H1 (cell line): ENCODE measurements at regions not wholly inside any gene's neighbourhood (a gene's known extent, or its start where the extent isn't known, plus 50 kb on each side); places are given as distances from the start of the nearest gene placed in this dataset.
A peak's percentile ranks its signal among the peaks of the same experiment; 100 is the strongest.

ENCODE experiments used
- CTCF ChIA-PET: fragments of 300-600 bp; sonication (Branson Sonifier 250); formaldehyde crosslinking; loops from one replicate; lab custom pipeline; 2021; ENCODE audit not compliant: partially characterized antibody; lab: Charles Lee
- POLR2A ChIA-PET: fragments of 300-600 bp; sonication (Branson Sonifier 250); formaldehyde crosslinking; loops from one replicate; lab custom pipeline; 2021; ENCODE audit warnings: inconsistent platforms; ENCODE audit not compliant: partially characterized antibody; lab: Charles Lee
- DNase-seq, 2 experiments: peaks; one replicate each; pipeline versions ENCODE4 v3.0.0 to v3.0.0-alpha.2; 2010 to 2022; ENCODE audit warnings: low spot score in 2 of 2, low read depth in 1 of 2, mixed read lengths in 1 of 2
- FAIRE-seq: peaks from 2 replicates; lab custom pipeline; 2011; peaks lifted over from hg19 to GRCh38; lab: Jason Lieb, UNC
- H2AFZ ChIP-seq: 2 replicates; pipeline ENCODE4 v1.8.1; 2012; ENCODE audit warnings: low read length, inconsistent platforms
- H2AK5ac ChIP-seq: 2 replicates; pipeline ENCODE4 v1.6.1; 2013; ENCODE audit warnings: low read depth, low read length
- H2BK120ac ChIP-seq: replicated peaks from 2 replicates; pipeline ENCODE3; 2013; ENCODE audit warnings: low read depth, low read length, inconsistent platforms
- H2BK12ac ChIP-seq: 2 replicates; pipeline ENCODE4 v1.6.1; 2013; ENCODE audit warnings: low read depth, low read length
- H2BK15ac ChIP-seq: 2 replicates; pipeline ENCODE4 v1.6.1; 2013; ENCODE audit warnings: low read length
- H2BK20ac ChIP-seq: 2 replicates; pipeline ENCODE4 v1.6.1; 2013; ENCODE audit warnings: low read length
- H2BK5ac ChIP-seq: 2 replicates; pipeline ENCODE4 v1.6.1; 2013; ENCODE audit warnings: low read depth, low read length
- H3K14ac ChIP-seq: 2 replicates; pipeline ENCODE4 v1.6.1; 2013; ENCODE audit warnings: inconsistent platforms; ENCODE audit not compliant: insufficient read length
- H3K18ac ChIP-seq: 2 replicates; pipeline ENCODE4 v1.6.1; 2013; ENCODE audit warnings: low read length; ENCODE audit errors: extremely low read depth
- H3K23ac ChIP-seq: 2 replicates; pipeline ENCODE4 v1.6.1; 2013; ENCODE audit warnings: inconsistent platforms; ENCODE audit not compliant: insufficient read length
- H3K23me2 ChIP-seq: 2 replicates; pipeline ENCODE4 v1.6.1; 2013; ENCODE audit warnings: low read depth, low read length
- H3K27ac ChIP-seq: 2 replicates; pipeline ENCODE4 v1.6.1; 2011; ENCODE audit warnings: low read depth, low read length, inconsistent platforms
- H3K27me3 ChIP-seq, 4 experiments: replicated peaks in 1 of 4; 1 replicate in 1 of 4; 2 replicates in 3 of 4; pipeline versions ENCODE4 v1.6.1 to v1.8.1; 2011 to 2013; ENCODE audit warnings: low read length in 3 of 4, mild to moderate bottlenecking in 3 of 4, inconsistent platforms in 2 of 4, mixed read lengths in 2 of 4, moderate library complexity in 1 of 4; ENCODE audit not compliant: control insufficient read depth in 3 of 4, insufficient read depth in 3 of 4; ENCODE audit errors: extremely low read depth in 1 of 4
- H3K36me3 ChIP-seq, 4 experiments: 2 replicates each; pipeline versions ENCODE4 v1.6.1 to v1.8.1; 2011 to 2013; ENCODE audit warnings: mild to moderate bottlenecking in 4 of 4, low read length in 3 of 4, moderate library complexity in 2 of 4, control low read depth in 1 of 4, inconsistent platforms in 1 of 4; ENCODE audit not compliant: insufficient read depth in 4 of 4, control insufficient read depth in 2 of 4
- H3K4ac ChIP-seq: replicated peaks from 2 replicates; pipeline ENCODE3; 2013; ENCODE audit warnings: low read length, low read depth, mixed read lengths, inconsistent platforms; ENCODE audit not compliant: insufficient read length
- H3K4me1 ChIP-seq, 4 experiments: replicated peaks in 1 of 4; 1 replicate in 1 of 4; 2 replicates in 3 of 4; pipeline versions ENCODE4 v1.6.1 to v1.8.1; 2011 to 2013; ENCODE audit warnings: low read length in 3 of 4, inconsistent platforms in 2 of 4, mixed read lengths in 1 of 4; ENCODE audit not compliant: insufficient read depth in 4 of 4, control insufficient read depth in 3 of 4
- H3K4me2 ChIP-seq, 2 experiments: 2 replicates each; pipeline versions ENCODE4 v1.6.1 to v1.8.1; 2011 to 2013; ENCODE audit warnings: low read depth in 2 of 2, low read length in 2 of 2, control low read depth in 1 of 2, inconsistent platforms in 1 of 2, mild to moderate bottlenecking in 1 of 2; ENCODE audit not compliant: insufficient read depth in 1 of 2
- H3K4me3 ChIP-seq, 4 experiments: fragments of 200-600, 300-600 bp in 1 of 4; sonication (generic), shearing (Covaris generic), sonication (Bioruptor Twin) in 1 of 4; 2 replicates each; pipeline versions ENCODE4 v1.5.1 to v1.8.1; 2011 to 2016; ENCODE audit warnings: low read length in 4 of 4, low read depth in 3 of 4, control low read depth in 2 of 4, inconsistent platforms in 2 of 4, mild to moderate bottlenecking in 2 of 4, mixed read lengths in 1 of 4, moderate library complexity in 1 of 4; ENCODE audit not compliant: insufficient read depth in 2 of 4; ENCODE audit errors: extremely low read depth in 1 of 4
- H3K56ac ChIP-seq: replicated peaks from 2 replicates; pipeline ENCODE3; 2013; ENCODE audit warnings: low read depth, mild to moderate bottlenecking, mixed read lengths, low read length, inconsistent platforms; ENCODE audit not compliant: insufficient read length
- H3K79me1 ChIP-seq: 2 replicates; pipeline ENCODE4 v1.6.1; 2013; ENCODE audit warnings: low read depth, low read length, control low read depth
- H3K79me2 ChIP-seq, 2 experiments: 2 replicates each; pipeline versions ENCODE4 v1.6.1 to v1.8.1; 2012 to 2013; ENCODE audit warnings: low read length in 2 of 2, mild to moderate bottlenecking in 2 of 2, inconsistent platforms in 1 of 2; ENCODE audit not compliant: insufficient read depth in 2 of 2, control insufficient read depth in 1 of 2
- H3K9ac ChIP-seq, 4 experiments: replicated peaks in 1 of 4; 1 replicate in 1 of 4; 2 replicates in 3 of 4; pipeline versions ENCODE4 v1.6.1 to v1.8.1; 2011 to 2013; ENCODE audit warnings: low read depth in 3 of 4, low read length in 3 of 4, control low read depth in 2 of 4, mild to moderate bottlenecking in 2 of 4, moderate library complexity in 2 of 4, inconsistent platforms in 1 of 4; ENCODE audit errors: extremely low read depth in 1 of 4
- H3K9me3 ChIP-seq, 2 experiments: 2 replicates each; pipeline versions ENCODE4 v1.6.1 to v1.8.1; 2012 to 2013; ENCODE audit warnings: mild to moderate bottlenecking in 2 of 2, moderate library complexity in 2 of 2, control low read depth in 1 of 2, inconsistent platforms in 1 of 2, low read depth in 1 of 2, low read length in 1 of 2, mixed read lengths in 1 of 2; ENCODE audit not compliant: insufficient read depth in 2 of 2
- H4K20me1 ChIP-seq, 2 experiments: replicated peaks in 1 of 2; 2 replicates each; pipeline versions ENCODE3 to v1.8.1; 2011 to 2013; ENCODE audit warnings: inconsistent platforms in 2 of 2, low read length in 2 of 2, mild to moderate bottlenecking in 1 of 2; ENCODE audit not compliant: insufficient read depth in 2 of 2, control insufficient read depth in 1 of 2
- H4K5ac ChIP-seq: 2 replicates; pipeline ENCODE4 v1.6.1; 2013; ENCODE audit warnings: low read length, low read depth, mixed read lengths, inconsistent platforms; ENCODE audit not compliant: insufficient read length
- H4K8ac ChIP-seq: 2 replicates; pipeline ENCODE4 v1.8.0; 2013; ENCODE audit warnings: mild to moderate bottlenecking, moderate library complexity, low read length, inconsistent platforms; ENCODE audit not compliant: insufficient read depth; ENCODE audit errors: extremely low read depth
- H4K91ac ChIP-seq: replicated peaks from 2 replicates; pipeline ENCODE3; 2013; ENCODE audit warnings: low read length, mixed read lengths, inconsistent platforms; ENCODE audit not compliant: insufficient read length
- CREB1 ChIP-seq: IDR thresholded peaks from 2 replicates; pipeline ENCODE4 v1.6.1; 2012; ENCODE audit warnings: inconsistent platforms
- EZH2 ChIP-seq: fragments of 200-600 bp; sonication (generic); IDR thresholded peaks from 2 replicates; pipeline ENCODE4 v1.7.1; 2012; ENCODE audit warnings: low read depth, mild to moderate bottlenecking, moderate library complexity, low read length, inconsistent platforms; ENCODE audit not compliant: severe bottlenecking
- GTF2F1 ChIP-seq: IDR thresholded peaks from 2 replicates; pipeline ENCODE4 v1.6.1; 2012; ENCODE audit warnings: low read depth, low read length, improper control_type of control experiment, borderline replicate concordance
- JUND ChIP-seq: IDR thresholded peaks from 2 replicates; pipeline ENCODE4 v1.6.1; 2011; ENCODE audit warnings: mild to moderate bottlenecking, improper control_type of control experiment, low read length
- MAX ChIP-seq: IDR thresholded peaks from 2 replicates; pipeline ENCODE4 v1.6.1; 2012; ENCODE audit warnings: inconsistent platforms
- POLR2AphosphoS5 ChIP-seq: IDR thresholded peaks from 2 replicates; pipeline ENCODE4 v1.6.1; 2011; ENCODE audit warnings: low read depth, low read length
- RFX5 ChIP-seq: IDR thresholded peaks from 2 replicates; pipeline ENCODE4 v1.6.1; 2011; ENCODE audit warnings: low read depth, low read length, improper control_type of control experiment, borderline replicate concordance
- SP1 ChIP-seq: IDR thresholded peaks from 2 replicates; pipeline ENCODE4 v1.6.1; 2011; ENCODE audit warnings: low read depth, low read length
- SRF ChIP-seq: IDR thresholded peaks from 2 replicates; pipeline ENCODE4 v1.6.1; 2011; ENCODE audit warnings: mild to moderate bottlenecking, low read depth, low read length, moderate library complexity
- SUZ12 ChIP-seq: fragments of 200-600 bp; sonication (generic); IDR thresholded peaks from 2 replicates; pipeline ENCODE4 v1.6.1; 2012; ENCODE audit warnings: mild to moderate bottlenecking, inconsistent platforms, low read length, moderate library complexity, mixed read lengths
- TAF1 ChIP-seq: IDR thresholded peaks from 2 replicates; pipeline ENCODE4 v1.6.1; 2011; ENCODE audit warnings: mild to moderate bottlenecking, low read depth, low read length
- TAF7 ChIP-seq: optimal IDR thresholded peaks from 2 replicates; pipeline ENCODE3; 2011; ENCODE audit warnings: low read depth, mild to moderate bottlenecking, inconsistent platforms, low read length, moderate library complexity, borderline replicate concordance
- WGBS, 2 experiments: shearing (Covaris generic) in 1 of 2; methylation state at CpG; one replicate each; pipeline versions ENCODE4 v1.1.6 to v1.1.7; 2013 to 2015; ENCODE audit warnings: low lambda C conversion rate in 2 of 2, mixed read lengths in 2 of 2, inconsistent platforms in 1 of 2, low coverage in 1 of 2, missing lambda C conversion rate in 1 of 2; ENCODE audit not compliant: insufficient replicate concordance in 2 of 2, insufficient coverage in 1 of 2, insufficient read length in 1 of 2; ENCODE audit errors: extremely low coverage in 1 of 2, missing lambda C conversion rate in 1 of 2; 5-methylcytosine and 5-hydroxymethylcytosine counted together
- TF ChIP-seq, protein P1 (sequence below): IDR thresholded peaks from 2 replicates; pipeline ENCODE4 v1.6.1; 2011; ENCODE audit warnings: low read length, improper control_type of control experiment
- TF ChIP-seq, protein P2 (sequence below): IDR thresholded peaks from 2 replicates; pipeline ENCODE4 v1.6.1; 2012; ENCODE audit warnings: inconsistent platforms

DNA sequence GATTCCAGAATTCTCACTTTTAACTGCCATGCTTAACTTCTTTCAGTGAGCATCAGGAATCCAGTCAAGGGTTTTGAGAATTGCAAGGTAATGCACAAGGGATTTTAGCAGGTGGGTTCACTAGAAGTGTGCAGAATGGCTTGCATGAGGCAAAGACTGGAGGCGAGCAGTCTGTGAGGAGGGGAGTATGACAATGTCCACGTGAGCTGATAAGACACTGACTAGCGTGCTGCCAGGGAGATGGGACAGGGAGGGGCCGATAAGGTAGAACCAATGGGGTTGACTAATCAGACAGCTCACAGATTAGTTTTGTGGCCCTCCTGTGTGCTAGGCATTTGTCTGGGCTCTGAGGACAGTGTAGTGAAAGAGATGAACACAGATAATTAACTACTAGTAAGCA, 102.0 kb upstream of the DAZL start:
- Histone ChIP-seq H3K18ac (no peak overlapping the region), H2BK120ac (no peak overlapping the region), H4K91ac (no peak overlapping the region), H2BK5ac (no peak overlapping the region), H3K4me2 (no peak overlapping the region), H3K79me1 (no peaks in the 10 kb centered on the region), H2AK5ac (no peak overlapping the region), H3K4me1 (no peaks in the 10 kb centered on the region), H3K27me3 (no peaks in the 10 kb centered on the region; a peak in 2 of 7 replicates), H2AFZ (no peak overlapping the region), H4K20me1 (no peaks in the 10 kb centered on the region), H3K23ac (no peak overlapping the region), H3K4me3 (no peak overlapping the region), H3K23me2 (no peaks in the 10 kb centered on the region; the same call in 1 of the 2 replicates), H3K79me2 (no peaks in the 10 kb centered on the region), H2BK12ac (no peak overlapping the region), H3K27ac (no peak overlapping the region), H3K56ac (no peak overlapping the region), H3K36me3 (no peaks in the 10 kb centered on the region), H4K5ac (no peak overlapping the region), H2BK20ac (peak overlapping the region; percentile 76; the same call in 1 of the 2 replicates), H3K14ac (no peak overlapping the region), H3K9ac (no peak overlapping the region), H2BK15ac (no peak overlapping the region), H3K4ac (peak overlapping the region; percentile 6), H3K9me3 (peaks cover 0 to 3% of the 10 kb centered on the region in 2 experiments; a peak in 1 of 4 replicates), H4K8ac (no peak overlapping the region)
- POLR2A ChIA-PET = no interaction called here
- no peak for FAIRE-seq
- CTCF ChIA-PET = interaction anchor here (1.4 kb wide), 1 partner anchor 35 kb away, joined by 3 read pairs; no protein-coding TSS in a partner anchor
- WGBS, 2 experiments = 71% methylated on average over 4 of the region's 4 CpGs; no CpG with 5 or more reads in 1 of the 2 experiments
- no peak for DNase-seq
- TF ChIP-seq CREB1 (no peak), SUZ12 (no peak), TAF1 (no peak), MAX (no peak), EZH2 (no peak), GTF2F1 (no peak), JUND (no peak), SRF (no peak), SP1 (no peak), RFX5 (no peak), TAF7 (no peak), POLR2AphosphoS5 (no peak)
- TF ChIP-seq, protein P1, sequence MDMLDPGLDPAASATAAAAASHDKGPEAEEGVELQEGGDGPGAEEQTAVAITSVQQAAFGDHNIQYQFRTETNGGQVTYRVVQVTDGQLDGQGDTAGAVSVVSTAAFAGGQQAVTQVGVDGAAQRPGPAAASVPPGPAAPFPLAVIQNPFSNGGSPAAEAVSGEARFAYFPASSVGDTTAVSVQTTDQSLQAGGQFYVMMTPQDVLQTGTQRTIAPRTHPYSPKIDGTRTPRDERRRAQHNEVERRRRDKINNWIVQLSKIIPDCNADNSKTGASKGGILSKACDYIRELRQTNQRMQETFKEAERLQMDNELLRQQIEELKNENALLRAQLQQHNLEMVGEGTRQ = no peak
- TF ChIP-seq, protein P2, sequence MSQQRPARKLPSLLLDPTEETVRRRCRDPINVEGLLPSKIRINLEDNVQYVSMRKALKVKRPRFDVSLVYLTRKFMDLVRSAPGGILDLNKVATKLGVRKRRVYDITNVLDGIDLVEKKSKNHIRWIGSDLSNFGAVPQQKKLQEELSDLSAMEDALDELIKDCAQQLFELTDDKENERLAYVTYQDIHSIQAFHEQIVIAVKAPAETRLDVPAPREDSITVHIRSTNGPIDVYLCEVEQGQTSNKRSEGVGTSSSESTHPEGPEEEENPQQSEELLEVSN = no peak
